Right lung (tissue), 2 donors: ENCODE measurements at regions not wholly inside any gene's neighbourhood (a gene's known extent, or its start where the extent isn't known, plus 50 kb on each side); places are given as distances from the start of the nearest gene placed in this dataset.
"Not testable (repeated sequence)": the region's sequence is repeated elsewhere in the genome, so short reads cannot be mapped to it uniquely, and the experiment has no call there.

Experiments used
- DNase-seq, 2 donors: peaks; one replicate each; pipeline ENCODE4 v3.0.0-alpha.2; 2013

- DNase-seq, result no peak
Observed at GRCh38 chr22:27250418-27250817, 551.1 kb downstream of the MN1 start.

DNA sequence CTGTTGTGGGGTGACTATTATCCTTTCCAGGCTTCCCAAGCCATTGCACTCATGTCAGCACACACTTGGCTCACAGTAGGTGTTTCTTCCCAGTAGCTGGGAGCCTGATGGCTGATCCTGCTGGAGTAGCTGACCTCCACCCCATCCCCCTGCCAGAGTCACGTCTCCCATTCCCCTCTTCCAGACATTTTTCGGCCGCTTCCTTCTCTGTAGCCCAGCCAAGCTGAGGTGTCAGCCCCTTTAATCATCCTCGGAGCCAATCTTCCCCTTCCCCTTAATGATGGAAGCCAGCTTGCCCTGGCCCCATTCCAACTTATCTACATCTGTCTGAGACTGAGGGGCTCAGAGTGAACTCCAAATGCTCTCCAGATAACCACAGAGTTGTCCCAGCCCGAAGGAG, 550.7 kb downstream of the MN1 start:
- peak; percentile 25 to 38 for DNase-seq

DNA sequence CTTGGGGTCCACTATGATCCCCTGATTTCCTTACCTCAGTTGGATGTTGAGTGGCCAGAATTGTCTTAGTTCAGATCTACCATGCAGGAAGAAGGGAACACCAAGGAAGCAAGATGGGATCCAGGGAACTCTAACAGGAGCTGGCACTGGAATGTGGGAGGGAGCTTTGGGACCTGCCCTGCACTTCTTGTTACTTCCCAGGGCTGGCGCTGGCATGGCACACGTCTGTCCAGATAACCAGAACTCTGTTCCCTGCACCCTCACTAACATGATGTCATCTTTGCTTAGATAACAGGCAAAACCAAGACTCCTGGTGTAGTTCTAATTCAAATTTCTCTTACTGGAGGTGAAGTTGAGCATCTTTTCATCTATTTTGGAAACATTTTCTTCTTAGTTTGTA, 550.0 kb downstream of the MN1 start:
- DNase-seq, result no peak

DNA sequence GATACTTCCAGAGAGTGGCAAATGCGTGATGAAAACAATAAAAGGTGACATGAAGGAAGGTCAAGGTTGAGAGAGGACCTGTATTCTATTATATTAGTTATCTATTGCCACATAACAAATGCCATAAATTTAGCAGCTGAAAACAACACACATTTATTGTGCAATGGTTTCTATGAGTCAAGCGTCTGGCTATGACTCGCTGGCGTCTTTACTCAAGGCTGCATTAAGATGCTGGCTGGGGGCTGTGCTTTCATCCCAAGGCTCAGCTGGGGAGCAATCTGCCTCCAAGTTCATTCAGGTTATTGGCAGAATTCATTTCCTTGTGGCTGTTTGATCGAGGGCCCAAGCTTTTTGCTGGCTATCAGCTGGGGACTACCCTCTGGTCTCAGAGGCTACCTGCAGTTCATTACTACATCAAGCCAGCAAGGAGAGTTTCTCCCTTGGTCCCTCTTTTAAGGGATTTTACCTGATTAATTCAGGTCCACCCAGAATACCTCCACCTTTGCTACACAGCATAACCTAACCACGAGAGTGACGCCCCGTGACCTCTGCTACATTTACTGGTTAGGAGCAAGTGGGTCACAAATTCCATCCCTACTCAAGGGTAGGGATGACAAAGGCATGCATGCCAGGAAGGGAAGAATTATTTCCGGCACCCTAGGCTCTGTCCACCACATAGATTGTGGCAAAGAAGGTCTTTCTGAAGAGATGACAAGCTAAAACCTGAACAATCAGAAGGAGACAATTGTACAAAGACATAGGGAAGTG, 549.1 kb downstream of the MN1 start:
- no peak for DNase-seq

DNA sequence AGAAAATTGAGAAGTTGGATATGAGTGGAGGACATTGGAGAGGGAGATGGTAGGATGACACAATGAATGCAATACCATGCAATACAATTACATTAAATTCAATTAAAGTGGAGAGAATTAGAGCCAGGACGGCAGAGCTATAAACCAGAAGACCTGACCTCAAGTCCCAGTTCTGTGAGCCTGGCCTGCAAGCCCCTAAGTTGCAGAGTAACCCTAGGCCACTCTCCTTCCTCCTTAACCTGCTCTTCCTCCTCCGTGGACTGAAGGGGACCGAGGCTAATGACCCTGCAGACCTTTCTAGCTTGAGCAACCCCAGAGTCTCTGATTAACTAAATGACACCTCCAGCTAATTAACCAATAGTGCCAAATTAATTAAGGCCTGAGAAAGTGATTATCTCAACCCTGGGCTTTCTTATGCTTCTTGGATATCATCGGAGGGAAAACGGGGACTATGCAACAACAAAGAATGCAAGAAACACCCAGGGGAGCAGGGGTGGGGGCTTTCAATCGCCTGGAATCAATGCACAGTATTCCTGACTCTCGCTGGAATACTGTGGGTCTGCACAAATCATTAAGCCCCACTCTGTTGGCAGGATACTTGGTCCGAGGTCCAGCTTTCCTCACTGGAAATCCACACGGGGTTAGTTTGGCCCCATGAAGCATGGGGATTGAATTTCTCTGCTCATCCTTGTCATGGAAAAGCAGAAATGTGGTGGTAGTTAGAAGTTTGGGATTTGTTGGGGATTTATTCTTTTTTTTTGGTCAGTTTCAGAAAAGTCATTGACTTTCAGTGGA, 548.3 kb downstream of the MN1 start:
- DNase-seq, result no peak

DNA sequence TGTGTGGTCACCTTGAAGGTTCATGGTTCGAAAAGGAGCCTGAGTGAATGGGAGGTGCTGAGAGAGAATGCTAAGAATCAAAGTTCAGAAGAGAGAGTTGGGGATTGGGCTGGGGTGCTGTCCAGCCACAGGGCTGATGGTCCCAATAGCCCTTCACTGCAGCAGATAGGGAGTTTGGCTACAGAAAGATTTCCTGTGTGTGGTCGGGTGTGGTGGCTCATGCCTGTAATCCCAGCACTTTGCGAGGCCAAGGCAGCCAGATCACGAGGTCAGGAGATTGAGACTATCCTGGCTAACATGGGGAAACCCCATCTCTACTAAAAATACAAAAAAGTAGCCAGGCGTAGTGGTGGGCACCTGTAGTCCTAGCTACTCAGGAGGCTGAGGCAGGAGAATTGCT, 547.5 kb downstream of the MN1 start:
- not testable (repeated sequence) for DNase-seq

- no peak for DNase-seq
Observed at GRCh38 chr22:27255580-27255979, 546.0 kb downstream of the MN1 start.

- no peak for DNase-seq
Observed at GRCh38 chr22:27257987-27258386, 543.6 kb downstream of the MN1 start.

GRCh38 chr22:27258616-27259172, 542.9 kb downstream of the MN1 start:
- DNase-seq, result no peak

DNA sequence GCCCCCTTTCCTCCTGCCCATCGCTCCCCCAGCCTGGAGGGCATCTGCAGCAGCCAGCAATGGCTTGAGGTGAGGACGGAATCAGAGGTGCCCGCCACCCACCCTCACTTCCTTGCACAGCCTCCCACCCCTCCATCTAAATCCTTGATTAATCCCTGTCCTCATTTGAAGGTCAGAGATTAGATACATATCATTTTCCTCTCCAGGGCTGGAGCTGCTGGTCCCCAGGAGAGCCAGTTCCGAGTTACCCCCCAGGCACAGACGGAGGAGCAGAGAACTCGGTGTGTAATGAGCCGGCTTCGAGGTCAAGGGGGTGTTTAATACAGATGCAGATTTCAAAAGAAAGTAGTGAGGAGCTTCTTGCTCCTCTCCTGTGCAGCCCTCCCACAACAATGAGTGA, 542.1 kb downstream of the MN1 start:
- no peak for DNase-seq

DNA sequence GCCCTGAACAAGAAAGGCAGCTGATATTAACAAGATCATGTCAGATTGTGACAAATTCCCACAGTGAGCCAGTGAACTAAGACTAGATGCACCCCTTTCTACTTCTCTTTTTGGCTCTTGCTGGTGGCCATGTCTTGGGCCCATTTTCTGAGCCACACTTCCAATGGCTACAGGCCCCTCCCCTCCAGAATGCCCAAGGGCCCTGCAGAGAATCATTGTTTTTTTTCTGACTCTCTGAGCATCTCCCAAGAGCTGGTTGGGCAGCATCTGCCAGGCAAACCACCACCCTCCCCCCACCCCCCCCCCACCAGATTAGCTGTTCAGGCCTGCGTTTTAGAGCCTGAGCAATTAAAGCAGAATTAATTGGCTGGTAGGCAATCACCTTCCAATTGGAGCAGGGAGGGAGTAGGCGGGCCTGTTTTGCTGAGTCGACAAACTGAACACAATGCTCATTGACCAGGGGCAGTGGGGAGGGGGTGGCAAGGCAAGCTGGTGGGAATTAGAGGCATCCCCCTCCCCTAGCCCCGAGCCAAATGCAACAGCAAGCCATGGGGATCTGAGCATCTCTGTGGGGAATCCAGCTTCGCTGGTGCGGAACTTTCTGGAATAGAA, 541.4 kb downstream of the MN1 start:
- no peak for DNase-seq

GRCh38 chr22:27262361-27262760, 539.2 kb downstream of the MN1 start:
- DNase-seq, result no peak

- DNase-seq, result no peak
Observed at GRCh38 chr22:27264184-27264583, 537.4 kb downstream of the MN1 start.

DNA sequence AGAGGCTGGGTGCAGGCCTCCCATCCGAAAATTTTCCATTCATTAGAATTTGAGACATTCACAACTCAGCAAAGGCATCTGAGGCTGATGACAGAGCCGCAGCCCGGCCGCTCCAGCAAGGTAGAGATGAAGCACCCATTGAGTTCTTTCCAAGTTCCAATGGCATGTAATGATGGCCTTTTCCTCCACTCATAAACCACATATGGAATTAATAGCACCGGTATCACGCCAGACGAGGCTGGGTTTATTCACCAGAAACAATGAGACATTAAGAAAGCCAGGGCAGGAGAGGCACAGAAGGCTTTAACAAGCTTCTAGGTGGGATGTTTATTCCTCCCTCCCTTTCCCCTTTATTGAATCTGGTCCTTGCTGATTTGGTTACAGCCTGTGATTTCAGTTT, 534.4 kb downstream of the MN1 start:
- no peak for DNase-seq

DNA sequence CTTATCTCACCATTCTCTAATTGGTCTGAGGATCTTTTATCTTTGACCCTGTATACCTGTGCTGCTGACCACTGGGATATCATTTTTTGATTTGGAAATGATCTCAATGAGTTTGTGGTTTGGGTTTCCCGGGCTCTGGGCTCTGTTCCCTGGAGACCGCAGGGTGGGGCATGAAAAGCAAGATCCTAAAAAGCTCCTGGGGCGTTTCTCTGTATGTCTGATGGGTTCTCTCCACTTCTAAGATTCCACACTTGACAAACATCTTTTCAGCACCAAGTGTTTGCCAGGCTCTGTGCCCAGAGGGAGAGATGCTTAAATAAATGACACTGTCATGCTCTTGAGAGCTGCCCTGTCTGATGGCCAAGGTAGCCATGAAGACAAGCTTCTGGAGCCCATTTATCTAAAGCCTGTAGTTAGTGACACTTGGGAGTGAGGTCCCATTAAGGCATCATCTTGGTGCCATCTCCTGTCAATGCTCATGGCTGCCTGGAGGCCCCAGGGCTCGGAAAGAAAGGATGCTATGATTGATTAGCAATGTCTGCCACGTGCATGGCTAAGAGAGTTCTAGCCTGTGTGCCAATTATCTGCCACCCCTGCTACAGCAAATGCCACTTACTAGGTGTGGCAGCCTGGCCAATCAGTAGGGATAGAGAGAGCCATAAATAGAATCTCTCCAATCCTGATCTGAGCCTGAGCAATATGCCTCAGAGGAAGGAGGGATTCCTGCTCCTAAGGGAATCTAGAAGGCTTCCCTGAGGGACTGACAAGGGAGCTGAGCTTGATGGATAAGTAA, 531.6 kb downstream of the MN1 start:
- no peak for DNase-seq

DNA sequence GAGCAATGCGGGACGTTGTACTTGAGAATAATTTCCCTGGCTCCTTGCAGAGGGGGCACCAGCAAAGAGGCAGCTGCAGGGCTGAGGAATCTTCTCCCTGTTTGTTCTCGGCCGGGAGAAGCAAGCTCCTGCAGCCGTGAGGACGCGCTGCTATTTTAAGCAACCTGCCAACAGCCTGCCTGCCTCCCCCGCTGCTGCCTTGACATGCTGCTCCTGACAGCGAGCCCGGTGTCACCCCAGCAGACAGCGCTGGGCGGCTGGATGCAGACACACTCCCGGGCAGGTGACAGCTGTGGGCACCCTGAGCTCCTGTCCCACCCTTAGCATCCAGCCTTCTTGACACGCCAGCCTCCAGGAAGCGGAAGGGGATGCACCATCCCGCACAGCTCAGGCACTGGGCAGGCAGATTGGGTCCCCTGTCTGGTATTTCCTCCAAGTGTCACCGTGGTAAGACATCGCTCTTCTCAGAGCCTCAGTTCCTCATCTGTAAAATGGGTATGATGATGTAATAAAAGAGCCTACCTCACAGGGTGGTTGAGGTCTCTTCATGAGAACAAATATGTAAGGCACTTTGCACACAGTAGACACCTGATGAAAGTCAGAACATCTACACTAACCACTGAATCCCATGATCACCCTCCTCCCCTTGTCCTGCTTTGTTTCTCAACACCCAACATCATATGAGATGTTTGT, 530.6 kb downstream of the MN1 start:
- DNase-seq, result no peak

DNA sequence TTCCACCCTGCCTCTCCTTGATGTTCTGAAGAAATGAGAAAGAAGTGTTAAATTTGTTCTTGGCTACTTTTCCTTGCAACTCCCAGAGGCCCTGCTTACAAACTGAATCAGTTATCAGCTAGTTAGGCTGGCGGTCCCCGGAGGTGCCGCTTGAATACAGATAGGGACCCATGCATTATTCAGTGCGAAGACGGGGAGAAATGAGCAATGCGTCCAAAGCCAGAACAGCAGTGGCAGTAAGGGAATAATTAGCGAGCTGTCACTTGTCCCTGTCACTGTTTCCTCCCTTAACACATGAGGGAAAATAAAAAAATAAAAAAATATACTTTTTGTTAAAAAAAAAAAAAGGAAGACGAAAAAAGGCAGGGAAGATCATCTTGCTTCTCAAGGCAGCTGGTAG, 528.1 kb downstream of the MN1 start:
- DNase-seq, result no peak

DNA sequence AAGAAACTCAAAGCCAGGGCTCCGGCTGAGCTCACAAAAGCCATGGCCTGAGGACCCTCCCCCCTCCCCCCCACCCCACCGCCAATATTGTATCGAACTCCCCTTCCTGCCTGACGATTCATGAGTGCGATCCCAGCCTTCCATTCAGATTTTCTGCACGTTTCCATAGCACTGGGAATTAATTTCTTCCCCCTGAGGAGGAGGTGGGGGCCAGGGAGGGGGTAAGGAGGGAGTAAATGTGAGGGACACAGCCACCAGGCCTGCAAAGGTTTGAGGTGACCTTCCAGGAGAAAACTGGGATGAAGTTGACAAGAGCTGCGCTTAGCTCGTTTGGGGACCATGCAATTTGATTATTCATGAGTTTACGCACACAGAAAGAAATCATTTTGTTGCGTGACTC, 527.7 kb downstream of the MN1 start:
- no peak for DNase-seq

GRCh38 chr22:27274770-27275449, 526.6 kb downstream of the MN1 start:
- no peak for DNase-seq

DNA sequence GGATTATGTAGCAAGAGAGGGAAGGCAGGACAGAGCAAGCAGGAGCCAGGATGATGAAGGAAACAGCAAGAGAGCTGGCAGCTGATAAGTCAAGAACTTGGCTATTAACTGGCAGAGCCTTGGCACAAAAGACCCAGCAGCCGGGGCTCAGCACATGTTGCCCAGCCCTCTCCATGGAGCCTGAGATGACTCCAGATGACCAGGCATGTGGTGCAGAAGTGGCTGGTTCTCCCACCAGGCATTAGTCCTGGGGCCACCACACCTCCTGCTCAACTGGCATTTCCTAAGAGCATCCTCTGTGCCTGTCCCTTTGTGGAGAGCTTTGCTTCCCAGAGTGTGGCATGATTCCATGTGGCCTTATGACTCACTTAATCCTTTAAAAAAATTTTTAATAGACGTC, 522.6 kb downstream of the MN1 start:
- no peak for DNase-seq

DNA sequence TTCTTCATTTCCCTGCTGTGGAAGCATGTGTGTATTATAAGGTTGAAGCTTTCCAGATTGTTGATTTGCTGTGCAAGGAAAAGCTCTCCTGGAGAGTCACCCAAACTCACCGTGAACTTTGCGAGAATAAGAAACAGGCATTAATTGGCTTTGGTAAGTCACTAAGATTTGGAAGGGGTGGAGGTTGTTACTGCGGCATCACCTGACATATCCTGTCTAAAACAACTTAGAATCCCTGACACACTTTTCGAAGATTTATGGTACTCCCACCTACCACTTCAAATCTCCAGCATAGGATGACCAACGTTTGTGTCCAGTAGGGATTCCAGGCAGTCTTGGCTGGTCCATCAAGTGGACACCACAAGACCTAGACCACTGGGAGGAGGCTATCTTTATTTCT, 518.3 kb downstream of the MN1 start:
- DNase-seq, result no peak
